ENCODE measurements at regions not wholly inside any gene's neighbourhood (a gene's known extent, or its start where the extent isn't known, plus 50 kb on each side); places are given as distances from the start of the nearest gene placed in this dataset.

- DNase-seq = no peak
Observed at GRCh38 chr17:73785958-73786743, 141.9 kb upstream of the SDK2 start.

GRCh38 chr17:73787076-73788059, 143.1 kb upstream of the SDK2 start:
- DNase-seq = no peak

GRCh38 chr17:73788111-73788510, 143.9 kb upstream of the SDK2 start:
- DNase-seq = no peak

- no peak for DNase-seq
Observed at GRCh38 chr17:73791121-73791520, 146.9 kb upstream of the SDK2 start.

- no peak for DNase-seq
Observed at GRCh38 chr17:73791631-73792030, 147.4 kb upstream of the SDK2 start.

- DNase-seq = no peak
Observed at GRCh38 chr17:73792994-73793393, 148.7 kb upstream of the SDK2 start.

- no peak for DNase-seq
Observed at GRCh38 chr17:73794336-73794735, 150.1 kb upstream of the SDK2 start.

GRCh38 chr17:73795730-73796129, 151.5 kb upstream of the SDK2 start:
- no peak for DNase-seq

GRCh38 chr17:73797594-73798110, 153.4 kb upstream of the SDK2 start:
- no peak for DNase-seq

- peak; percentile 97 for DNase-seq
Observed at GRCh38 chr17:73798111-73798748, 154.0 kb upstream of the SDK2 start.

- DNase-seq = no peak
Observed at GRCh38 chr17:73799096-73799495, 154.9 kb upstream of the SDK2 start.

- no peak for DNase-seq
Observed at GRCh38 chr17:73799781-73800627, 155.8 kb upstream of the SDK2 start.

- DNase-seq = no peak
Observed at GRCh38 chr17:73800893-73801292, 156.6 kb upstream of the SDK2 start.

GRCh38 chr17:73801455-73802100, 157.3 kb upstream of the SDK2 start:
- no peak for DNase-seq

- no peak for DNase-seq
Observed at GRCh38 chr17:73802314-73802713, 158.1 kb upstream of the SDK2 start.

GRCh38 chr17:73802871-73803270, 158.6 kb upstream of the SDK2 start:
- no peak for DNase-seq

- DNase-seq = no peak
Observed at GRCh38 chr17:73803964-73804435, 159.8 kb upstream of the SDK2 start.

- no peak for DNase-seq
Observed at GRCh38 chr17:73806768-73807167, 162.5 kb upstream of the SDK2 start.

- no peak for DNase-seq
Observed at GRCh38 chr17:73813201-73813600, 169.0 kb upstream of the SDK2 start.

GRCh38 chr17:73814075-73814474, 169.8 kb upstream of the SDK2 start:
- DNase-seq = no peak

- no peak for DNase-seq
Observed at GRCh38 chr17:73815474-73815873, 171.2 kb upstream of the SDK2 start.
